Activated naive CD8-positive, alpha-beta T cell treated with anti-CD3 and anti-CD28 coated beads, Interleukin-2, amount 50 U/mL, for 24 hours (primary cell): ENCODE measurements at regions not wholly inside any gene's neighbourhood (a gene's known extent, or its start where the extent isn't known, plus 50 kb on each side); places are given as distances from the start of the nearest gene placed in this dataset.

Experiments used
- ATAC-seq: fragments of 150-1000 bp; cut with Tn5 transposase; one replicate; pipeline ENCODE4 v1.10.0; 2021
- DNase-seq: peaks from one replicate; pipeline ENCODE4 v3.0.0; 2021
- H3K27ac Mint-ChIP-seq: one replicate; pipeline ENCODE4 v1.8.0; 2021; ENCODE audit warnings: mild to moderate bottlenecking, mixed read lengths
- H3K27me3 Mint-ChIP-seq: one replicate; pipeline ENCODE4 v1.8.0; 2021; ENCODE audit warnings: mixed read lengths
- H3K36me3 Mint-ChIP-seq: one replicate; pipeline ENCODE4 v1.8.0; 2021; ENCODE audit warnings: low read depth, mixed read lengths
- H3K4me1 Mint-ChIP-seq: one replicate; pipeline ENCODE4 v1.8.0; 2021; ENCODE audit warnings: mixed read lengths
- H3K4me3 Mint-ChIP-seq: one replicate; pipeline ENCODE4 v1.8.0; 2021; ENCODE audit warnings: mild to moderate bottlenecking, moderate library complexity, mixed read lengths
- H3K9me3 Mint-ChIP-seq: one replicate; pipeline ENCODE4 v1.8.0; 2021; ENCODE audit warnings: mixed read lengths

DNA sequence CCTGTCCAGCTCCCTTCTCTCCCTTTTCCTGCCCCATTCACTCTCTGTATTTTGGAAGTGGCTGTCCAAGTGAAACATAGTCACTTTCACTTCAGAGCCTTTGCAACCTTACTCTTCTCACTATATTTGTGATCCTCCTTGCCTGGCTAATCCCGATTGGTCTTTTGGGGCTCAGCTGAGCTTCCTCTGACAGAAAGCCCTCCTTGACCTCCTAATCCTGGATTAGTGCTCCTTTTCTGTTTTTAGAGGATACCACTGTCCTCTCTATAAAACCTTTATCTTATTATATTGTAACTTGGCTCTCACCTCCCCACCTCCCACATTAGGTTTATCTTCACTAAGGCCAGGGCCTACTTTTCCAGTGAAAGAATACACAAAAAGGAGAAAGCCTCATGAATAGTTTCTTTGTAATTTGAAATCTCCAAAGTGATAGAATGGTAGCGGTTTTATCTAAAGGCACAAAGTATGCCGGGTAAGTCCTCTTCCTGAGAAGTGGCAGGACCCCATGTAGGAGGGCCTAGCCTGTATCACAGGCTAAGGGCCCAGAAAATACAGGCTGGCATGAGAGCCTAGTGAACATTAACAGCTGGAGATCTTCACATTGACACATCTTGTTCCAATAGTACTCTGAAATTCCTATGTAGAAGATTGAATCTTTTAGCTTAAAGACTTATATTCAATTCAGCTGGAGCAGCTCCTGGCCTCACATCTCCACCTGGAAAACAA lies 83.1 kb upstream of the GAREM1 start:
- Mint-ChIP-seq H3K27me3 (peaks cover 8% of the 10 kb centered on the region), H3K36me3 (no peaks in the 10 kb centered on the region), H3K4me1 (peaks cover 1% of the 10 kb centered on the region), H3K9me3 (no peaks in the 10 kb centered on the region), H3K27ac (no peak overlapping the region), H3K4me3 (no peak overlapping the region)
- ATAC-seq (no peak), DNase-seq (no peak)

DNA sequence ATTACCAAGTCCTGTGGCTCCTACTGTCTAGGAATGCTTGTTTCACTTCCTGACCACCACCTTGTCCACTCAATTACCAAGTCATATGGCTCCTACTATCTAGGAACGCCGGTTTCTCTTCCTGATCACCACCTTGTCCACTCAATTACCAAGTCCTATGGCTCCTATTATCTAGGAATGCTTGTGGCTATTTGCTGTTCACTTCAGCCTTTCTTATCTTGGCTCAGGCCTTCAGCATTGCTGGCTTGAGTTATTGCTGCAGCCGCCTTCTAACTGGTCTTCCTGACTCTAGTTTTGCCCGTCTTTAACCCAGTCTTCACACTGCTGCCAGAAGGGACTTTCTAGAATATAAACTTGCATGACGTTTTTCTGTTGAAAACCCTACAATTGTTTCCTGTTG lies 82.5 kb upstream of the GAREM1 start:
- DNase-seq, result no peak
- Mint-ChIP-seq H3K27ac (no peak overlapping the region), H3K27me3 (peaks cover 8% of the 10 kb centered on the region), H3K9me3 (no peaks in the 10 kb centered on the region), H3K36me3 (no peaks in the 10 kb centered on the region), H3K4me3 (no peak overlapping the region), H3K4me1 (peaks cover 1% of the 10 kb centered on the region)
- no peak for ATAC-seq

DNA sequence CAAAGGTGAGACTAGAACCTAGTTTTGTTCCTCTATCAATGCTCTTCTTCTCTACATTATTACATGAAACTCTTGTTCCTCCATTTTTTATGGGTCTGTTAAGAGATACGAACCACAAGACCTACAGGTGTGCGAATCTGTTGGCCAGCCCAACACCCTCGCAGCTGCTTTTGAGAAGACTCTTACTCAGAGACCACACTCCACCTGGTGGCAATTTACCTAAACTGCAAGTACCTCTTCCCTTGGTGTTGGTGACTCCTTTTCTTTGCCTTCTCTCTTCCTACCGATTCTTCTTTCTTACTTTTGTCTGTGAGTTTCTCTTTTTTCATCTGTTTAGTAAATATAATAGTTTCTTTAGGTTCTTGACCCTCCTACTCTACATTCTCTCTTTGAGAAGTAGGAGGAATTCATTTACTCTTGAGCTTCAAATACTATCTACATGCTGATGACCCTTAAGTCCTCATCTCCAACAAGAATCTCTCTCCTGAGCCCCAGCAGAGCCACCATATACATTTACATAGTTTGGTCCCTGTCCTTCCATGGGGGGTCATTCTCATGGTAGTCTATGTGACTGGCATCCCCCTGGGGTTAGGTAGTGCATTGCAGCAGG lies 81.8 kb upstream of the GAREM1 start:
- Mint-ChIP-seq H3K9me3 (no peaks in the 10 kb centered on the region), H3K27me3 (peaks cover 8% of the 10 kb centered on the region), H3K36me3 (no peaks in the 10 kb centered on the region), H3K4me1 (peaks cover 1% of the 10 kb centered on the region), H3K4me3 (no peak overlapping the region), H3K27ac (no peak overlapping the region)
- ATAC-seq (no peak), DNase-seq (peak; percentile 41)

DNA sequence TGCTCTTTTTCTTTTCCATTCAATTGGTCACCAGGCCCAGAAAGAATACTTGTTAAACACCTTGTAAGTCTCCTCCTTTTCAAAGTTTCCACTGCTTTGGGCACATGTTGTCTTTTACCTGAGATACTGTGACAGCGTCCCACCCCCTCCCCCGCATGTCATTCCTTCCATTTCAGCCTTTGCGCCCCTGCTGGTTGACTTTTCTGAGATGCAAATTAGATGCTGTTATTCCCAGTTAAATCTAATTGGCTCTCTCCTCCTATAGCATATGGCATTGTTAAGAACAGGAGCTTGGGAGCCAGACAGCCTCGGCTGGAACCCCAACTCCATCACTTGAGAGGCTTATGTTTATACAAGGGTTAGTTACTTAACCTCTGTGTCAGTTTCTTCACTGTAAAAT lies 80.3 kb upstream of the GAREM1 start:
- Mint-ChIP-seq H3K4me3 (no peak overlapping the region), H3K36me3 (no peaks in the 10 kb centered on the region), H3K27me3 (peaks cover 5% of the 10 kb centered on the region), H3K27ac (no peak overlapping the region), H3K9me3 (no peaks in the 10 kb centered on the region), H3K4me1 (peaks cover 1% of the 10 kb centered on the region)
- DNase-seq, result no peak
- no peak for ATAC-seq

DNA sequence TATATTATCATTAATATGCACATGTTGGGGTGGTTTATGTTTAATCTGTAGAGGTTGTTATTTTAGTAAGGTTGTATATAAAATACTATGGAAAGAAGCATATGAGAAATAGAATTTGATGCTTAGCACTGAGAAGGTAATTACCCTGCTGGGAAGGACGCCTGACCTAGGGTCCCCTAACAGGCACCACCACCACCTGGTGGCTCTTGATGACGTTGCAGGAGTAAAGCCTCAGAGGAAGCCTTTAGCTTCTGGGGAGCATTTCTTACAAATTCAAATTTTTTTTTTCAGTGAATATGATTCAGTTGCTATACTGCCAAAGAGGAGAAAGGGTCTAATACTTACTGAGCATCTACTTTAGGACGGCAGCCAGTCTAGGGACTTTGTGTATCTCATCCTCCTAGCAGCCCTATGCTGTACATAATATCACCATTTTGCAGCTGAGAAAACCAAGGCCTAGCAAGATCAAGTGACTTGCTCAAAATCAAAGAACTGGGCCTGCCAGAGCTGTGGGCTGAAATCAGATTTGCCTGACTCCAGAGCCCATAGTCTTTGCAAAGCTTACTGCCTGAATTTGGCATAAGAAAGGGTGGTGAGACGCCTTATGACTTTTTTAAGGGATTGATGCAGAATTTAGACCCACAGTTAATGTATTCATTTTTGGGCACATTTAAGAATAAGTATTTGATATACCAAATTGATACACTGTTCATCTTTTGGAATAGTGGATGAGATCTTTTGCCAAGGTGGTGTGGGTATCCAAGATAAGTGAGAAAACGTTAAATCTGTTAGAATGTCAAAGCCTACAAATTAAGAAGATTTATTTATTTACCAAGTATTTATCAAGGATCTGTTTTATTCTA lies 78.8 kb upstream of the GAREM1 start:
- no peaks in the 10 kb centered on the region for H3K36me3 Mint-ChIP-seq
- H3K9me3 Mint-ChIP-seq, result no peaks in the 10 kb centered on the region
- DNase-seq (peak; percentile 31), ATAC-seq (no peak)
- no peak overlapping the region for H3K27ac Mint-ChIP-seq
- H3K4me3 Mint-ChIP-seq, result no peak overlapping the region
- H3K4me1 Mint-ChIP-seq, result peaks cover 1% of the 10 kb centered on the region
- peaks cover 5% of the 10 kb centered on the region for H3K27me3 Mint-ChIP-seq

DNA sequence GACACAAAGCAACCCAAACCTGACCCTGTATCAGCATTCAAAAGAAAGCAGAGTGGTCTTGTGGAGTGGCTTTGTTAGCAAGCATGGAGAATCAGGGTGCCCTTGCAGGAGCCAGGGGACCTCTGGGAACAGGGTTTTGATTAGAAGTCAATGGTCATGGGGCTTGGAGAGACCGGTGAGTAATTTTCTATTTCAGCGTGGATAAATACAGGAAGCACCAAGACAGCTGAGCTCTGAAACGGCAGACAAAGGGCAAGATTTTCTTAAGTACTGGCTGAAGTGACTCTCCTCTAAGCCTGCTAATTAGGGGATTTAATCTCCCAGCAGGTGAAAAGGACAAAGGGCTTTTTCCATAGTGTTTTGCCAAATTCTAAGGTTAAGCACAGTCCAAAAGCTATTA lies 78.0 kb upstream of the GAREM1 start:
- H3K27me3 Mint-ChIP-seq, result peaks cover 5% of the 10 kb centered on the region
- no peak for ATAC-seq

DNA sequence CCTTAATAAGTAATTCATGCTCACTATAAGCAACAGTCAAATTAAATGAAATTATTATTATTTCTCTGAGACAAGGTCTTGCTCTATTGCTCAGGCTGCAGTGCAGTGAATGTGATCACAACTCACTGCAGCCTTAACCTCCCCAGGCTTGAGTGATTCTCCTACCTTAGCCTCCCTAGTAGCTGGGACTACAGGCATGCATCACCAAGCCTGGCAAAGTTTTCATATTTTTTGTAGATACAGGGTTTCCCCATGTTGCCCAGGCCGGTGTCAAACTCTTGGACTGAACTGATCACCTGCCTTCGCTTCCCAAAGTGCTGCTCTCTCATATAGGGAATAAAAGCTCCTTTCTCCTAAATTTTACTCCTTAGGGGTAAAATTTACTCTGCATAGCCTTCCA lies 74.9 kb upstream of the GAREM1 start:
- Mint-ChIP-seq H3K9me3 (no peaks in the 10 kb centered on the region), H3K4me3 (no peak overlapping the region), H3K27me3 (peaks cover 7% of the 10 kb centered on the region), H3K27ac (no peak overlapping the region), H3K4me1 (no peaks in the 10 kb centered on the region), H3K36me3 (no peaks in the 10 kb centered on the region)
- ATAC-seq, result no peak
- DNase-seq, result no peak

More for the DNA sequence above, 78.0 kb upstream of the GAREM1 start:
- Mint-ChIP-seq H3K4me3 (no peak overlapping the region), H3K9me3 (no peaks in the 10 kb centered on the region), H3K4me1 (peaks cover 1% of the 10 kb centered on the region), H3K36me3 (no peaks in the 10 kb centered on the region), H3K27ac (no peak overlapping the region)
- no peak for DNase-seq

DNA sequence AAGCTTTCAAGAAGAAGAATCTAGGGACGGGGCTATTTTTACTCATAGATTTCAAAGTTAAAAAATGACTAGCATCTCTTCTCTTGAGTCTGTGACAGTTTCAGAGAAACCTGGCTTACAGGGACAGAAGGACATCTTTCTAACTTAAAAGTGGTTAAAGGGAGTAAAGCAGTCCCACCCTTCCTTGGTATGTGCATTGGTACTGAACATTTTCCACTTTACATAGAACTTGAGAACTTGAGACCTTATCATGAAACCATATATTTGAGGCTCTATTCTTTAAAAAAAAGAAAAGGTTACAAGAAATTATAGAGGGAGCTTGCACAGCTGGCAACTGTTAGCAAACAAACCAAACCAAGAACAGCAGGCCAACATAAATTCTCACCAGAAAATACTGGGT lies 73.4 kb upstream of the GAREM1 start:
- DNase-seq, result no peak
- no peaks in the 10 kb centered on the region for H3K4me1 Mint-ChIP-seq
- H3K27ac Mint-ChIP-seq, result no peak overlapping the region
- no peaks in the 10 kb centered on the region for H3K9me3 Mint-ChIP-seq
- H3K4me3 Mint-ChIP-seq, result no peak overlapping the region
- no peak for ATAC-seq
- H3K27me3 Mint-ChIP-seq, result peaks cover 9% of the 10 kb centered on the region
- H3K36me3 Mint-ChIP-seq, result no peaks in the 10 kb centered on the region

DNA sequence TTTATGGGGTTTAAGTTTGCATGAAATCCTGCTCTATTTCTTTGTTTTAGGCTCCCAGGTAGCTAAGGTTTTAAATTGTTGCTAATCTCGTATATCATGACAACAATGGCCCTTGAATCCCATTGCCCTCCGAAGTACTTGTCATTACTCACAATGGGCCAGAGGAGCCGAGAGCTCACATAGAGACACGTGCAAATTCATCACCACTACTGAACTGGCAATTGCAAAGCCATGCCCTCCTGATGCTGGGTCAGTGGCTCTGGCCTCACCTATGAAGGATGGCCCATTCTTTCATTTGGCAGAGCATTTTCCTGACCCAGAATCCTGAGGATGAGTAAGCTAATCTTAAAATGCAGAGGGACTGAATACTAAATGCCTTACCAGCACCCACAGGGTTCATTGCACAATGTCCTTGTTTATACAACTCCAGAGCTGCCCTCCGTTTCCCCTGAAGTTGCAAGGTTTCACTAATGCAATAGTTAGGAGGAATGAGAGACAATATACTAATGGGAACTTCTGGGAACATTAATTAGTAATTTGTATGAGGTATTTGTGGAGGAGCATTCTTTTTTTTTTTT lies 71.6 kb upstream of the GAREM1 start:
- Mint-ChIP-seq H3K27ac (no peak overlapping the region), H3K36me3 (no peaks in the 10 kb centered on the region), H3K9me3 (no peaks in the 10 kb centered on the region), H3K4me1 (no peaks in the 10 kb centered on the region), H3K27me3 (peaks cover 9% of the 10 kb centered on the region), H3K4me3 (no peak overlapping the region)
- DNase-seq (no peak), ATAC-seq (no peak)

DNA sequence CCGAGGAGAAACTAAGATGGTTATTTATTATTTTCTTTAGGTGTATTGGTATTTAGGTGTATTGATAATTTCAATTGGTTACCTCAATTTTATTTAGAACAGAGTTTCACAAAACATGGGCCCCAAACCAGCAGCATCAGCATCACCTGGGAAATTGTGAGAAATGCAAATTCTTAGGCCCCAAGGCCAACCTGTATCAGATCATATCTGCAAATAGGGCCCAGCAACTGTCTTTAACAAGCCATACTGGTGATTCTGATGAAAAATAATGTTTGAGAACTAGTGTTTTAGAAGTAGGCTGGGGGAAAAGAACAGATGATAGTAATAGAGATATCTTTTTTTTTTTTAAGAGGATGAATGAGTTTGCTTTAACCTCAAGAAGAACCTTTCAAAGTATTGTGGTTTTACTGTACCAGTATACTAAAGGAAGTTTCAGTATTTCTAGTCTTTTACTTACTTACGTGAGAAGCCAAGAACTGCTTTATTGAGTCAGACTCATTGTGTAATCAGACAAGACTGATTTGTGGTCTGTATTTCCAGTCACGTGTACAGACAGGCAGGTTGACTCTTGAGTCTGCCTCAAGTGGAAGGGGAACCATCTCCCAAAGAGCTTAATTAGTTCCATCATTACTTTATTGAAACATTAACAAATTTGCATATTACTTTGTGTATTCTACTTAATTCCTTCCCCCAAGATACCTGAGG lies 60.4 kb upstream of the GAREM1 start:
- Mint-ChIP-seq H3K27me3 (peaks cover 1% of the 10 kb centered on the region), H3K9me3 (no peaks in the 10 kb centered on the region), H3K4me1 (peaks cover 20% of the 10 kb centered on the region), H3K4me3 (no peak overlapping the region), H3K36me3 (no peaks in the 10 kb centered on the region), H3K27ac (no peak overlapping the region)
- DNase-seq, result no peak
- ATAC-seq, result peak; percentile 96

DNA sequence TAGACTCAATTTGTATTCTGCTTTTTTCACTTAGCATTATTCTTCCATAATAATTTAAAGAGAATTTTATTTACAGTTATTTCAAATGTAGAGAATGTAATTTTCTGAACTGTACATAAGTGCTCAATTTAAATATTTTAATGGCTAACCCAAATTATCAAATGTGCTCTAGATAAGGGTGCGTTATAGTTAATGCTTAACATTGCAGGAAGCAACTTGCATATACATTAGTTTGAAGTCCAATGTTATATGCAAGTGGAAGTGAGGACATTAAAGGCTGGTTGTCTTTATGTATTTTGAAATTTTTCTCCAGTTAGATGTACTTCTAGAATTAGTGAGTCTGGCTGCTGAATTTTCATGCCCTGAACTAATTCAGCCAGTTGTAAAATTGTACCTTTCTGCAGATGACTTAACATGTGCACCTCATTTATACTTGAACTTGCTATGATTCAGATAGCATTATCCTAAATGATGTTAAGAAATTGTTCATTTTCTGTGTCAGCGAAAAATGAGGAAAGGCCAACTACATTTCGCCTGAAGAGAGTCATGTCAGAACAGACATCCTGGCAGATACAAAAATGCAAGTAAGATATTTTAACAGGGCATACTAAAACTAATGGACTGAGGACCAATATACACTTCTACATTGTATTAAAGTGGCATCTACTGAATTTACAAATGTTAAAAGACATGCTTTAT lies 59.2 kb upstream of the GAREM1 start:
- Mint-ChIP-seq H3K27ac (no peak overlapping the region), H3K36me3 (no peaks in the 10 kb centered on the region), H3K27me3 (peaks cover 1% of the 10 kb centered on the region), H3K9me3 (no peaks in the 10 kb centered on the region), H3K4me3 (no peak overlapping the region), H3K4me1 (peaks cover 20% of the 10 kb centered on the region)
- no peak for DNase-seq
- no peak for ATAC-seq

DNA sequence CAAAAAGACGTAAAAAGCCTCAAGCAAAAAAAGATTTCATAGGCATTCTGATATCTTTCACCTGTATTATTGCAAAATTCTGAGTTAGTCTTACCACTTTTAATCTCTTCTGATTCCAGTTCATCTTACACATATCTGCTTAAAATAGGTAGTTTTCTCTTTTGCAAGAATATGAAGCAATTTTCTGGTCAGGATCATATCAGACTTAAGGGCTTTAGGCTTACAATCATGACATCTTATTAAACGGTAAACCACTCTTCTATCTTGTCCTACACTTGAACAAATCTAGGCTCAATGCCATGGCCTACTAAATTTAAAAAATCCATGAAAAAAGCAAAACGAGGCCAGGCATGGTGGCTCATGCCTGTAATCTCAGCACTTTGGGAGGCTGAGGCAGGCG lies 50.1 kb upstream of the GAREM1 start:
- no peaks in the 10 kb centered on the region for H3K4me1 Mint-ChIP-seq
- H3K9me3 Mint-ChIP-seq, result no peaks in the 10 kb centered on the region
- peaks cover 16% of the 10 kb centered on the region for H3K27me3 Mint-ChIP-seq
- ATAC-seq, result no peak
- no peak overlapping the region for H3K4me3 Mint-ChIP-seq
- DNase-seq, result no peak
- no peaks in the 10 kb centered on the region for H3K36me3 Mint-ChIP-seq
- H3K27ac Mint-ChIP-seq, result no peak overlapping the region
